ENCODE measurements at regions not wholly inside any gene's neighbourhood (a gene's known extent, or its start where the extent isn't known, plus 50 kb on each side); places are given as distances from the start of the nearest gene placed in this dataset.

- TF ChIP-seq TOX (CRISPR knock-in tag; IDR thresholded peaks at IDR 0.05; ENCODE audit: borderline replicate concordance), result no peak
- no peak for TF ChIP-seq ZFP3 (CRISPR knock-in tag; IDR thresholded peaks at IDR 0.05)
- TF ChIP-seq OSR1 (CRISPR knock-in tag; IDR thresholded peaks at IDR 0.05), result no peak
- no peak for TF ChIP-seq CSRNP3 (CRISPR knock-in tag; IDR thresholded peaks at IDR 0.05)
- TF ChIP-seq CREB5 (CRISPR knock-in tag; IDR thresholded peaks at IDR 0.05; ENCODE audit: low read depth), result no peak
- TF ChIP-seq ESRRG (CRISPR knock-in tag; IDR thresholded peaks at IDR 0.05), result no peak
- TF ChIP-seq ZNF8 (CRISPR knock-in tag; IDR thresholded peaks at IDR 0.05), result no peak
- TF ChIP-seq ISL1 (CRISPR knock-in tag; IDR thresholded peaks at IDR 0.05), result no peak
- TF ChIP-seq CSDC2 (CRISPR knock-in tag; IDR thresholded peaks at IDR 0.05), result no peak
- TF ChIP-seq RARB (CRISPR knock-in tag; IDR thresholded peaks at IDR 0.05), result no peak
- TF ChIP-seq ZNF70 (CRISPR knock-in tag; IDR thresholded peaks at IDR 0.05), result no peak
Observed at GRCh38 chr12:92630968-92631367, 71.8 kb upstream of the PLEKHG7 start (continued).

- peak; percentile 80 for ATAC-seq
- TF ChIP-seq GLIS3 (CRISPR knock-in tag; IDR thresholded peaks at IDR 0.05) (no peak), SNAI2 (CRISPR knock-in tag; IDR thresholded peaks at IDR 0.05) (no peak), ZNF8 (CRISPR knock-in tag; IDR thresholded peaks at IDR 0.05) (no peak), ZNF565 (CRISPR knock-in tag; conservative IDR thresholded peaks at IDR 0.05; ENCODE audit: low read depth) (no peak)
Observed at GRCh38 chr12:92629349-92630065, 73.3 kb upstream of the PLEKHG7 start.

- no peak for ATAC-seq
- TF ChIP-seq ZNF565 (CRISPR knock-in tag; conservative IDR thresholded peaks at IDR 0.05; ENCODE audit: low read depth) (no peak), TOX (CRISPR knock-in tag; IDR thresholded peaks at IDR 0.05; ENCODE audit: borderline replicate concordance) (no peak), CREB5 (CRISPR knock-in tag; IDR thresholded peaks at IDR 0.05; ENCODE audit: low read depth) (no peak), CSDC2 (CRISPR knock-in tag; IDR thresholded peaks at IDR 0.05) (no peak), TCF4 (CRISPR knock-in tag; IDR thresholded peaks at IDR 0.05; ENCODE audit: borderline replicate concordance) (no peak)
Observed at GRCh38 chr12:92628476-92628875, 74.3 kb upstream of the PLEKHG7 start.

GRCh38 chr12:92627511-92627910, 75.3 kb upstream of the PLEKHG7 start:
- TF ChIP-seq RARB (CRISPR knock-in tag; IDR thresholded peaks at IDR 0.05) (no peak), CREB5 (CRISPR knock-in tag; IDR thresholded peaks at IDR 0.05; ENCODE audit: low read depth) (no peak), ZFP30 (CRISPR knock-in tag; IDR thresholded peaks at IDR 0.05) (no peak), ZNF70 (CRISPR knock-in tag; IDR thresholded peaks at IDR 0.05) (no peak), TCF4 (CRISPR knock-in tag; IDR thresholded peaks at IDR 0.05; ENCODE audit: borderline replicate concordance) (no peak), ESRRG (CRISPR knock-in tag; IDR thresholded peaks at IDR 0.05) (no peak), POU6F1 (CRISPR knock-in tag; IDR thresholded peaks at IDR 0.05; ENCODE audit: borderline replicate concordance, low read depth) (no peak), PATZ1 (CRISPR knock-in tag; IDR thresholded peaks at IDR 0.05; ENCODE audit: borderline replicate concordance) (no peak), ZC3H10 (CRISPR knock-in tag; IDR thresholded peaks at IDR 0.05) (no peak), OSR1 (CRISPR knock-in tag; IDR thresholded peaks at IDR 0.05) (no peak), ARNTL (CRISPR knock-in tag; IDR thresholded peaks at IDR 0.05; ENCODE audit: borderline replicate concordance, low read depth) (no peak)
- no peak for ATAC-seq

All from SK-N-SH treated with all-trans-retinoic acid at 6 μM for 48 hours (cell line).